HG03432 (cell line): ENCODE measurements at regions not wholly inside any gene's neighbourhood (a gene's known extent, or its start where the extent isn't known, plus 50 kb on each side); places are given as distances from the start of the nearest gene placed in this dataset.

Experiments
- ATAC-seq: cut with Tn5 transposase; IDR thresholded peaks from one replicate; pipeline ENCODE4 v1.9.1; 2021; ENCODE audit warnings: mild to moderate bottlenecking, moderate library complexity; ENCODE audit not compliant: unreplicated experiment

GRCh38 chr5:142385194-142385593, 60.4 kb upstream of the SPRY4 start:
- no peak for ATAC-seq

DNA sequence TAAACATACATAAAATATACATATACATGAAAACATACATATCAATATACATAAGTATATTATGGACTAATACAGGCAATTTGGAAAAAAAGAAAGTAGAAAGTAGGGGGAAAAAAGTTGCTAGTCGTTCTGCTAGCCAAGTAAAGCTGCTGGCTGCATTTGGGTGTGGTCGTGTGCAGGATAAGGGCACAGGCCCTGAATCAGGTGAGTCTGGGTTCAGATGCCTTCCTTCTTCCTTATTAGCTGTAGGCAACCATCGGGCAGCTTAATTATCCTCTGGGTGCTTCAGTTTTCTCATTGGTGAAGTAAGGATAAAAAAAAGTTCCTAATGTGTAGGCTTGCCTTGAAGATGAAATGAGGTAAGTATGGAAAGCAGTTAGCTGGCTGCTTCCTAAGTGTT, 59.2 kb upstream of the SPRY4 start:
- ATAC-seq, result no peak

DNA sequence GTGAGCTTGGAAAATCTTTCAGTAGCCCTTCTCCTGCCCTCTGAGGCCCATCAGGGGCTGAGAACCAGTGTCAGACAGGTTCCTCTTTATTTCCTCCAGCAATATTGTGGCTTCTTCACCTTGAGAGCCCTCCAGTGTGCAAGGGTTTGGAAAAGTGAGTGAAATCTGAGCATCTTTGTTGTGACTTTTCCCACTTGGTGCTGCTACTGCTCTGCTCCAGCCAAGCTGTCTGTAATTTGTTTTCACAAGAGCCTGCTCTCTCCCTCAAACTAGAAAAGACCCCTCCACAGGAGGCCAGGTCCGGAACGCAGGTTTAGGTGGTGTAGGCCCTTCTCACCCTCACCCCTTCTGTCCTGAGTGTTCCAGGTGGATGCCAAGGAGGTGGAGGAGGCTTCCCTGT, 57.4 kb upstream of the SPRY4 start:
- ATAC-seq, result no peak

GRCh38 chr5:142378737-142379634, 54.2 kb upstream of the SPRY4 start:
- ATAC-seq, result no peak

- no peak for ATAC-seq
Measured at GRCh38 chr5:142375944-142376411, 51.2 kb upstream of the SPRY4 start.
